IPS DF 6.9 (cell line): ENCODE measurements at regions not wholly inside any gene's neighbourhood (a gene's known extent, or its start where the extent isn't known, plus 50 kb on each side); places are given as distances from the start of the nearest gene placed in this dataset.

Source experiments
- DNase-seq: peaks from one replicate; pipeline ENCODE4 v3.0.0-alpha.2; 2013; ENCODE audit warnings: low read depth, low spot score
- H3K27ac ChIP-seq: one replicate; pipeline ENCODE4 v1.5.1; 2013; ENCODE audit warnings: low read length, control low read depth
- H3K27me3 ChIP-seq: 2 replicates; pipeline ENCODE4 v1.6.1; 2013; ENCODE audit warnings: mild to moderate bottlenecking, low read length; ENCODE audit not compliant: control insufficient read depth, insufficient read depth
- H3K36me3 ChIP-seq: 2 replicates; pipeline ENCODE4 v1.6.1; 2013; ENCODE audit warnings: low read length; ENCODE audit not compliant: control insufficient read depth, insufficient read depth
- H3K4me1 ChIP-seq: 2 replicates; pipeline ENCODE4 v1.6.1; 2013; ENCODE audit warnings: low read length; ENCODE audit not compliant: control insufficient read depth, insufficient read depth
- H3K4me3 ChIP-seq: 2 replicates; pipeline ENCODE4 v1.5.1; 2013; ENCODE audit warnings: mild to moderate bottlenecking, low read length
- H3K9me3 ChIP-seq: 2 replicates; pipeline ENCODE4 v1.6.1; 2013; ENCODE audit warnings: low read length, inconsistent platforms; ENCODE audit not compliant: control insufficient read depth, insufficient read depth
- WGBS: extraction: QIAGEN DNeasy Blood & Tissue Kit; methylation state at CpG from one replicate; pipeline ENCODE4 v1.1.7; 2013; ENCODE audit warnings: mixed read lengths, missing lambda C conversion rate; ENCODE audit not compliant: insufficient read length, insufficient coverage; 5-methylcytosine and 5-hydroxymethylcytosine counted together

DNA sequence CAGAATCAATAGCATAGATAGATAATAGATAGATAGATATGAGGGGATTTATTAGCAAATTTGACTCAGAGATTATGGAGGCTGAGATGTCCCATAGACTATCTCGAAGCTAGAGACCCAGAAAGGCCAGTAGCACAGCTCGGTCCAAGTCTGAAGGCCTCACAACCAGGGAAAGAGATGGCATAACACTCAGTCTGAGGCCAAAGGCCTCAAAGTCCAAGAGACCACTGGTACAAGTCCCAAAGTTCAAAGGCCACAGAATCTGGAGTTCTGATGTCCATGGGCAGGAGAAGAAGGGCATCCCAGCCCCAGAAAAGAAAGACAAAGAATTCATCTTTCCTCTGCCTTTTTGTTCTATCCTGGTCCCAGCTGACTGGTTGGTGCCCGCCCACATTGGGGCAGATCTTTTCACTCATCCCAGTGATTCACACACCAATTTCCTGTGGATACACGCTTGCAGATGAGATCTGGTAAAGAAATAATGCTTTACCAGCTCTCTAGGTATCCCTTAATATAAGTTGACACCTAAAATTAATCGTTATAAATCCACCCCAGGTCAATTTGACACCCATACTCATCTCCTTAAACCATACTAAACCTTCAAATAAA is 127.8 kb upstream of the FBN2 start:
- H3K27ac ChIP-seq, result no peak overlapping the region

GRCh38 chr5:128667152-128667551 is 129.1 kb upstream of the FBN2 start:
- no peaks in the 10 kb centered on the region for H3K9me3 ChIP-seq
- H3K27me3 ChIP-seq, result no peaks in the 10 kb centered on the region
- no peaks in the 10 kb centered on the region for H3K36me3 ChIP-seq
- no peak overlapping the region for H3K27ac ChIP-seq
- no CpG with 5 or more reads among the region's 1 CpG for WGBS
- no peaks in the 10 kb centered on the region for H3K4me1 ChIP-seq
- no peak overlapping the region for H3K4me3 ChIP-seq
- no peak for DNase-seq

More for the DNA sequence above, 127.8 kb upstream of the FBN2 start:
- Histone ChIP-seq H3K4me3 (no peak overlapping the region), H3K27me3 (no peaks in the 10 kb centered on the region), H3K4me1 (no peaks in the 10 kb centered on the region), H3K36me3 (no peaks in the 10 kb centered on the region), H3K9me3 (no peaks in the 10 kb centered on the region)
- DNase-seq, result no peak
- 100% methylated on average over 1 of the region's 5 CpGs for WGBS

DNA sequence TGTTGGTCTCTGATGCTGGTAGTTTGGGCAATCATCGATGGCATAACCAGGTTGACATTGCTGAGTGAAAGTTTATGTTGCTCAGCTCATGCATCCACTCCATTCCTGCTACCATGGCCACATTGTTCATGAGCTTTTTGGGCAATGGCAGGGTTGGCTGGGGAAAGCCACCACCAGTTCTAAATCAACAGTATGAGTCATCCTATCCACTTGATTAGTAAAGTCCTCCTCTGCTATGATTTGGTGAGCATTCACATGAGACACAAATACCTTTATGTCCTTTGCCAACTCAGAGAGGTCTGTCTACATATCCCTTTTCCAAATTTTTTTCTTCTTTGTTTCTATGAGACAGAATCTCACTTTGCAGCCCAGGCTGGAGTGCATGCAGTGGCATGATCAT is 129.7 kb upstream of the FBN2 start:
- Histone ChIP-seq H3K36me3 (no peaks in the 10 kb centered on the region), H3K27ac (no peak overlapping the region), H3K27me3 (no peaks in the 10 kb centered on the region), H3K9me3 (no peaks in the 10 kb centered on the region), H3K4me1 (no peaks in the 10 kb centered on the region), H3K4me3 (no peak overlapping the region)
- WGBS, result no CpG with 5 or more reads among the region's 1 CpG
- DNase-seq, result no peak

- DNase-seq, result no peak
- H3K9me3 ChIP-seq, result no peaks in the 10 kb centered on the region
- H3K36me3 ChIP-seq, result no peaks in the 10 kb centered on the region
- no peak overlapping the region for H3K27ac ChIP-seq
- no peak overlapping the region for H3K4me3 ChIP-seq
- no peaks in the 10 kb centered on the region for H3K27me3 ChIP-seq
- H3K4me1 ChIP-seq, result no peaks in the 10 kb centered on the region
- WGBS, result no CpG with 5 or more reads among the region's 6 CpGs
Observed at GRCh38 chr5:128668921-128669320, 130.9 kb upstream of the FBN2 start.

DNA sequence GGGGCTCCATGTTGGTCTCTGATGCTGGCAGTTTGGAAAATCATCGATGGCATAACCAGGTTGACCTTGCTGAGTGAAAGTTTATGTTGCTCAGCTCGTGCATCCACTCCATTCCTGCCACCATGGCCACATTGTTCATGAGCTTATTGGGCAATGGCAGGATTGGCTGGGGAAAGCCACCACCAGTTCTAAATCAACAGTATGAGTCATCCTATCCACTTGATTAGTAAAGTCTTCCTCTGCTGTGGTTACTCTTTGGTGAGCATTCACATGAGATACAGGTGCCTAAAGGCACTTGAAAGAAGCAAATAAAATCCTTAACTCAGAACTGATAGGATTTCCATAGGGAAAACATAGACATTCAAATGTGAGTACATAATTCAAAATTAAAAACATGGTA is 131.8 kb upstream of the FBN2 start:
- no peak for DNase-seq
- H3K27me3 ChIP-seq, result no peaks in the 10 kb centered on the region

GRCh38 chr5:128671943-128672342 is 133.9 kb upstream of the FBN2 start:
- H3K4me3 ChIP-seq, result no peak overlapping the region
- DNase-seq, result no peak
- no peaks in the 10 kb centered on the region for H3K27me3 ChIP-seq
- H3K27ac ChIP-seq, result no peak overlapping the region
- WGBS, result no CpG with 5 or more reads among the region's 2 CpGs
- H3K36me3 ChIP-seq, result no peaks in the 10 kb centered on the region
- no peaks in the 10 kb centered on the region for H3K4me1 ChIP-seq
- H3K9me3 ChIP-seq, result no peaks in the 10 kb centered on the region

More for the DNA sequence above, 131.8 kb upstream of the FBN2 start:
- Histone ChIP-seq H3K4me1 (no peaks in the 10 kb centered on the region), H3K36me3 (no peaks in the 10 kb centered on the region), H3K4me3 (no peak overlapping the region), H3K27ac (no peak overlapping the region), H3K9me3 (no peaks in the 10 kb centered on the region)
- WGBS, result no CpG with 5 or more reads among the region's 2 CpGs

GRCh38 chr5:128673000-128673399 is 135.0 kb upstream of the FBN2 start:
- no peaks in the 10 kb centered on the region for H3K4me1 ChIP-seq
- DNase-seq, result no peak
- H3K4me3 ChIP-seq, result no peak overlapping the region
- H3K27ac ChIP-seq, result no peak overlapping the region
- no peaks in the 10 kb centered on the region for H3K27me3 ChIP-seq
- no CpG with 5 or more reads among the region's 3 CpGs for WGBS
- no peaks in the 10 kb centered on the region for H3K9me3 ChIP-seq
- H3K36me3 ChIP-seq, result no peaks in the 10 kb centered on the region

DNA sequence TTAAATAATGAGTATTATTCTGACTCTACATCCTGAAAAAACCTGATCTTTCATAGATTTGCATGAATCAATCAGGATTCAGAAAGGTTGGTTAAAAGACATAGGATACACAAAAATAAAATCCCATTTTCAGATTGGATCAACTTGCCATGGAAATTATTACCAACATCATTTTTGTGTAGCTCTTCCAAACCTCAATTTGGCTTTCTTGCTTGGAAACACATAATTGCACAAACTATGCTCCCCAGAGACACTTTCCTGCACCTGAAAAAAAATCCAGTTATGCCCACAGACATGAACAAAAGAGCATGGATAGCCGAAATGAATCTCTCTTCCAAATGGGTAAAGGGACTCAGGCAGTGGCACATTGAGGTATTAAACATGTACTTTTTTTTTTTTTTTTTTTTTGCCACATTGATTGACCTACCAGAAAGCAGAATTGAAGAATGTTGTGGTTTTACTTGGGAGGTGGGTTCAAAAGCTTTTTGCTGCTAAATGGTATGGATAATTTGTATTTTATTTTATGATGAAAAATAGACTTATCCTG is 135.4 kb upstream of the FBN2 start:
- Histone ChIP-seq H3K4me1 (no peaks in the 10 kb centered on the region), H3K36me3 (no peaks in the 10 kb centered on the region), H3K27me3 (no peaks in the 10 kb centered on the region), H3K4me3 (no peak overlapping the region), H3K9me3 (no peaks in the 10 kb centered on the region), H3K27ac (no peak overlapping the region)
- no peak for DNase-seq
- no CpG with 5 or more reads among the region's 1 CpG for WGBS

GRCh38 chr5:128673970-128674369 is 135.9 kb upstream of the FBN2 start:
- H3K9me3 ChIP-seq, result no peaks in the 10 kb centered on the region
- no peaks in the 10 kb centered on the region for H3K36me3 ChIP-seq
- no peak overlapping the region for H3K4me3 ChIP-seq
- no peak overlapping the region for H3K27ac ChIP-seq
- WGBS, result no CpG with 5 or more reads among the region's 3 CpGs
- no peaks in the 10 kb centered on the region for H3K4me1 ChIP-seq
- no peaks in the 10 kb centered on the region for H3K27me3 ChIP-seq
- no peak for DNase-seq

- H3K36me3 ChIP-seq, result no peaks in the 10 kb centered on the region
- DNase-seq, result peak; percentile 64
- no peak overlapping the region for H3K27ac ChIP-seq
- H3K4me1 ChIP-seq, result no peaks in the 10 kb centered on the region
- H3K9me3 ChIP-seq, result no peaks in the 10 kb centered on the region
- H3K4me3 ChIP-seq, result no peak overlapping the region
- H3K27me3 ChIP-seq, result no peaks in the 10 kb centered on the region
- WGBS, result no CpG with 5 or more reads among the region's 3 CpGs
Observed at GRCh38 chr5:128674837-128675446, 136.9 kb upstream of the FBN2 start.

DNA sequence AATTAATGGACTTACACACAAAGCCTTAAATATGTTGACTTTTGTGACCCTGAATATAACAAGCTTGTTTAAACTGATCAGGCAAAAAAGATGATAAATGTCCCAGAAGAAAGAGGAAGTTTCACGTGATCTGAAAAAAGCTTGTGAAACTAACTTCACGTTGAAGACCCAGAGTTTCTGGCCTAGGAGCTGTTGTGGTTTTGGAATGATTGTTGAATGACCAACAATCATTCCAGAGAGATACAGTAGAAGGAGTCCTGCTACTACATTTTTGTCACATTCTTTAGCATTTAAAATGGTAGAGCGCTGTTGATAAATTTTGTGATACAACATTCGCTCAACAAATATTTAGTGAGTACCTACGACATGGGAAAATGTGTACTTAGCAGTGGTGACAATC is 143.1 kb upstream of the FBN2 start:
- no peak for DNase-seq
- no peak overlapping the region for H3K4me3 ChIP-seq
- no peak overlapping the region for H3K27ac ChIP-seq
- no CpG with 5 or more reads among the region's 5 CpGs for WGBS
- H3K9me3 ChIP-seq, result no peaks in the 10 kb centered on the region
- H3K27me3 ChIP-seq, result no peaks in the 10 kb centered on the region
- peaks cover 2% of the 10 kb centered on the region; the same call in 1 of the 2 replicates for H3K4me1 ChIP-seq
- no peaks in the 10 kb centered on the region for H3K36me3 ChIP-seq
